ENCODE measurements at regions not wholly inside any gene's neighbourhood (a gene's known extent, or its start where the extent isn't known, plus 50 kb on each side); places are given as distances from the start of the nearest gene placed in this dataset.

DNA sequence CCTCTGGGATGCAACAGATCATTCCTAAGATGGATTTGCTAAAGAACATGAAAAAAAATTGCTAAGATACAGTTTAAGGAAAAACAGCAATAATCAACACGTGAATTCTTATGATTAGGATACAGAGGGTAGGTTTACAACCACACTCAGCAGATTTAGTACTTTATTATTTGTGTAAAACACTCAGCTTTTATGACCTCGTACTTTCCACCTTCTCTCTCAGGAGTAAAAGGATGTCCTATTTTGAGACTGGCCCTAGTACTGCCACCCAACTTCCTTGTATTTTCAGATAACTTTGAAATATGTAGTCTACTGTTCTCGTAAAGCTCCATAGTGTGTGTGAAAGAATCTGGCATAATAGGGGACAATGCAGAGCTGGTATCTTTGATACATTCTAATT lies 186.1 kb downstream of the ARL4A start:
- H3K27ac ChIP-seq (ENCODE audit: low read length), result no peak overlapping the region
- no peaks in the 10 kb centered on the region for H3K9me3 ChIP-seq (replicated peaks; ENCODE audit: control insufficient read depth, low read depth, low read length)
- DNase-seq, result no peak
- H3K4me1 ChIP-seq (ENCODE audit: control insufficient read depth, insufficient read depth, low read length), result no peaks in the 10 kb centered on the region
- H3K36me3 ChIP-seq (ENCODE audit: control insufficient read depth, insufficient read depth, low read length), result no peaks in the 10 kb centered on the region
- H3K4me3 ChIP-seq (ENCODE audit: low read length), result no peak overlapping the region
- H3K27me3 ChIP-seq (ENCODE audit: control insufficient read depth, insufficient read depth, low read length), result no peaks in the 10 kb centered on the region
- WGBS (ENCODE audit: insufficient coverage), result no CpG with 5 or more reads among the region's 3 CpGs

DNA sequence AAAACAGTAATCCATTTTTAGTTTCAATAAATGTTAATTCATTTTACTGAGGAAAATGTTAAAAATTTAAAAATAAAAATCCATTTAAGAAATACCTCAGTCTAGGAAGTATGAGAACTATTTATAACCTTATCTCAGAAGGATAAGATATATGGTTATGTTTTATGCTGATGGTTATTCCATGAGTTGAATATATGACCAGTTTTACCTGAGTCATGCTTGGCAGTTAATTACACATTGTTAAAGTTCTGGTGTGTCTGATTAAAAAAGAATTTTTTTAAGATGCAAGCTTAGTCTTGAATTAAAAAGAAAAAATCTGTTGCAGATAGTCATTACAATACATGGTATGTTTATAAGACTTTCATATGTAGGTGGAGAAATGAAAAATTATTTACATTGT lies 191.7 kb downstream of the ARL4A start:
- no peak for DNase-seq
- no peaks in the 10 kb centered on the region for H3K9me3 ChIP-seq (replicated peaks; ENCODE audit: control insufficient read depth, low read depth, low read length)
- H3K27me3 ChIP-seq (ENCODE audit: control insufficient read depth, insufficient read depth, low read length), result no peaks in the 10 kb centered on the region
- no peak overlapping the region for H3K4me3 ChIP-seq (ENCODE audit: low read length)
- no peaks in the 10 kb centered on the region for H3K36me3 ChIP-seq (ENCODE audit: control insufficient read depth, insufficient read depth, low read length)
- no peaks in the 10 kb centered on the region for H3K4me1 ChIP-seq (ENCODE audit: control insufficient read depth, insufficient read depth, low read length)
- no peak overlapping the region for H3K27ac ChIP-seq (ENCODE audit: low read length)

DNA sequence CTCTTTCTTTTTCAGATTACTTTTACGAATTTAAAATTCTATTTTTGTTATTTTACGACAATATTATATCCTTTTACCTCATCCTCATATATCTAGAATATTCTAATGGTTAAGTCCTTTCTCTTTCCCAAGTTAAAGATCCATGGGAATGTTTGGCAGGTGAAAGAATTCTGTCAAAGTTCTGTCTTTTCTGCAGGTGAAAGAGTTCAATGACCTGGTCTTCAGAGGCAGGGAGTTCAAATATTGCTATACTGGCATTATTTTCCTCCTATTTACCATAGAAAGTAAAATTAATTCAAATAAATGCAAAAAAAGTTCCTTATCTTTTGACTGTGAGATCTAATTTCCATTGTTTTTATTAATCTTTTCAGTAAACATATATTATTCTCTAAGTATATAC lies 194.3 kb downstream of the ARL4A start:
- WGBS (ENCODE audit: insufficient coverage), result no CpG with 5 or more reads among the region's 2 CpGs
- Histone ChIP-seq H3K4me1 (ENCODE audit: control insufficient read depth, insufficient read depth, low read length) (no peaks in the 10 kb centered on the region), H3K27me3 (ENCODE audit: control insufficient read depth, insufficient read depth, low read length) (no peaks in the 10 kb centered on the region), H3K9me3 (replicated peaks; ENCODE audit: control insufficient read depth, low read depth, low read length) (no peaks in the 10 kb centered on the region), H3K36me3 (ENCODE audit: control insufficient read depth, insufficient read depth, low read length) (no peaks in the 10 kb centered on the region), H3K27ac (ENCODE audit: low read length) (no peak overlapping the region), H3K4me3 (ENCODE audit: low read length) (no peak overlapping the region)
- no peak for DNase-seq

DNA sequence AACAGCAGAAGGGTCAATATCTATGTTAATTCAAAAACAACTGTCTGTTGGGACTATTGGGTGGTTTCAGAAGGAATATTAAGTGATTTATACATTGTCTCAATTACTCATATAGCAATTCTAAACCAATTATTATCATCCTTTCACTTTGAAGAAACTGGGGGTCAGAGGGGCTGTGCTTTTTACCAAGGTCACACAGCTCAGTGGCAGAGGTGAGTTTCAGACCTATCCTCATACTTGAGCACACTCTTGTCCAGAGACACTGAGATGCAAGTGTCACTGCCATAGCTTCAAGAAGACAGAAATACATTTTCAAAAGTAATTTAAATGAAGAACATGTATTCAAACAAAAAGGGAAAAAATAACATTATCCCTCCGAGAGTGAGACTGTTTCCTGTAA lies 195.3 kb downstream of the ARL4A start:
- Histone ChIP-seq H3K4me3 (ENCODE audit: low read length) (no peak overlapping the region), H3K36me3 (ENCODE audit: control insufficient read depth, insufficient read depth, low read length) (no peaks in the 10 kb centered on the region), H3K27me3 (ENCODE audit: control insufficient read depth, insufficient read depth, low read length) (no peaks in the 10 kb centered on the region), H3K9me3 (replicated peaks; ENCODE audit: control insufficient read depth, low read depth, low read length) (no peaks in the 10 kb centered on the region), H3K27ac (ENCODE audit: low read length) (no peak overlapping the region), H3K4me1 (ENCODE audit: control insufficient read depth, insufficient read depth, low read length) (no peaks in the 10 kb centered on the region)
- no peak for DNase-seq
- no CpG with 5 or more reads among the region's 1 CpG for WGBS (ENCODE audit: insufficient coverage)

DNA sequence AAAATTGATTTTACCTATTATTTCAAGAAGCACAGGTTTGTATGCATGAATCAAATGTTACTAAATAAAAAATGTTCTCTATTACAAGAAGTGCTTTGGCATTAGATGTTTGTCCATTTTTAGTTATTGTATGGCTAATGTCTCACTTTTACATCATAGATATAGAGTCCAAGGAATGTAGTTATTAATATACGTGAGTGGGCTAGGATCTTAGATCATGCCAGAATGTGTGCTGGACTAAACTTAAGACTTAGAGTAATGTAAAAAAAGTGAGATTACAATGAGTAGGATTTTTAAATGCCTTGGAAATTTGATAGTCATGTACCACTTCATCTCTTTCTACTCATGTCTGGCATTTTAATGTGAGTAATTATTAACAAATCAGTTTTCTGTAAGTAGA lies 196.6 kb downstream of the ARL4A start:
- no peaks in the 10 kb centered on the region for H3K36me3 ChIP-seq (ENCODE audit: control insufficient read depth, insufficient read depth, low read length)
- no peaks in the 10 kb centered on the region for H3K27me3 ChIP-seq (ENCODE audit: control insufficient read depth, insufficient read depth, low read length)
- no peaks in the 10 kb centered on the region for H3K9me3 ChIP-seq (replicated peaks; ENCODE audit: control insufficient read depth, low read depth, low read length)
- no peak overlapping the region for H3K4me3 ChIP-seq (ENCODE audit: low read length)
- no peak overlapping the region for H3K27ac ChIP-seq (ENCODE audit: low read length)
- WGBS (ENCODE audit: insufficient coverage), result no CpG with 5 or more reads among the region's 1 CpG
- DNase-seq, result peak; percentile 47
- no peaks in the 10 kb centered on the region for H3K4me1 ChIP-seq (ENCODE audit: control insufficient read depth, insufficient read depth, low read length)

DNA sequence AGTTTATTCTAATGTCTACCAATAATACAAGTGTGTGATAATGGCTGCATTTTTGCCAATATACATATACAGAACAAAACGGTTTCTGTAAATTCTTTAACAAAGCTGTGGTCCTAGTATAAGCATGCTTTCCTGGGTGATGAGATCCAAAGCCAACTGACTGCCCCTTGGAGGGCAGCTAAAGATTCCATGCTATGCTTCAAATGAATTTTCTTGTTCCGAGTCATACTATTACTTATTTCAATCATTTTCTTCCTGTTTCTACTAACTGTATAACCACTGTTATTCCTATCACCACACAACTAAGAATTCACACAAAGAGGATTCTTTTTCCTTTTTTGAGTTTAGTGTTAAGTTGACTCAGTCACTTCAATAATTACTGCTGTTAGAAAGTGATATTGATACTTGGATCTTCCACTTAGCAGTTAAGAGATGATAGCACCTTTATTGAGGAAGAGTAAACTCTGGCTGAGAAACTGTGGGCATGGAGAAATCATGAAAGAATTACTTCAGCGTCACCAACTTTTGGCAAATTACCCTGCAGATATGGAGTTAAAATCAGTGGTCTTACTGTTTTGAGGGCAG lies 197.5 kb downstream of the ARL4A start:
- Histone ChIP-seq H3K27me3 (ENCODE audit: control insufficient read depth, insufficient read depth, low read length) (no peaks in the 10 kb centered on the region), H3K4me3 (ENCODE audit: low read length) (no peak overlapping the region), H3K4me1 (ENCODE audit: control insufficient read depth, insufficient read depth, low read length) (no peaks in the 10 kb centered on the region), H3K36me3 (ENCODE audit: control insufficient read depth, insufficient read depth, low read length) (no peaks in the 10 kb centered on the region), H3K9me3 (replicated peaks; ENCODE audit: control insufficient read depth, low read depth, low read length) (no peaks in the 10 kb centered on the region), H3K27ac (ENCODE audit: low read length) (no peak overlapping the region)
- no peak for DNase-seq
- WGBS (ENCODE audit: insufficient coverage), result no CpG with 5 or more reads among the region's 3 CpGs

DNA sequence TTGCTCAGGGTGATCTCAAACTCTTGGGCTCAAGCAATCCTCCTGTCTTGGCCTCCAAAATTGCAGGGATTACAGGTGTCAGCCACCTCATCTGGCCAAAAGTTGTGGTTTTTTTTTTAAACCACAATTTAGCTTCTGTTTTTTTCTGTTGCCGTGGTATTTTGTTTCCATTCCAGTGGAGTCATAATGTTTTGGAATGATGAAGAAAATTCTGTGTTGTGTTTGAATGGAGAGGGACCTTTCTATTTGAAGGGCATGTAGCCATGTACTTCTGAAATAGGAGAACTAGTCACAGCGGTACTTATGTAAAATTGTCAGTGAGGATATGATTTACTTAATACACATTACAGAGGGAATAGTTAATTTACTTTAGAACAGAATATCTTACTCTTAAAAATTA lies 201.3 kb downstream of the ARL4A start:
- WGBS (ENCODE audit: insufficient coverage), result no CpG with 5 or more reads among the region's 2 CpGs
- peak; percentile 84 for DNase-seq
- no peaks in the 10 kb centered on the region for H3K4me1 ChIP-seq (ENCODE audit: control insufficient read depth, insufficient read depth, low read length)
- no peaks in the 10 kb centered on the region for H3K36me3 ChIP-seq (ENCODE audit: control insufficient read depth, insufficient read depth, low read length)
- no peaks in the 10 kb centered on the region for H3K27me3 ChIP-seq (ENCODE audit: control insufficient read depth, insufficient read depth, low read length)
- H3K4me3 ChIP-seq (ENCODE audit: low read length), result no peak overlapping the region
- no peak overlapping the region for H3K27ac ChIP-seq (ENCODE audit: low read length)
- no peaks in the 10 kb centered on the region for H3K9me3 ChIP-seq (replicated peaks; ENCODE audit: control insufficient read depth, low read depth, low read length)

DNA sequence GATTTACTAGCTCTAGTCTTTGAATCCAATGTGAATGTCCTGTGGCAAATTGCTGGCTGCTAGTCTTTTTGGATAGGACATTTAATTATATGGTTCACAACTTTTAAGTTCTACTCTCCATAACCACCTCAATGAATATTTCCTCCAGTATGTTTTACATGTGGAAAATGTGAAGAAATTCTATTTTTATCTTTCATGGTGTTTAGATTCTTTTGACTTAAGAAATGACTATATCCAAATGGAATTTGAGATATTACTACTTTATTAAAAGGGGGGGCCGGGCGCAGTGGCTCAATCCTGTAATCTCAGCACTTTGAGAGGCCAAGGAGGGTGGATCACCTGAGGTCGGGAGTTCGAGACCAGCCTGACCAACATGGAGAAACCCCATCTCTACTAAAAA lies 202.0 kb downstream of the ARL4A start:
- H3K27me3 ChIP-seq (ENCODE audit: control insufficient read depth, insufficient read depth, low read length), result no peaks in the 10 kb centered on the region
- H3K27ac ChIP-seq (ENCODE audit: low read length), result no peak overlapping the region
- H3K36me3 ChIP-seq (ENCODE audit: control insufficient read depth, insufficient read depth, low read length), result no peaks in the 10 kb centered on the region
- H3K9me3 ChIP-seq (replicated peaks; ENCODE audit: control insufficient read depth, low read depth, low read length), result no peaks in the 10 kb centered on the region
- H3K4me3 ChIP-seq (ENCODE audit: low read length), result no peak overlapping the region
- no peaks in the 10 kb centered on the region for H3K4me1 ChIP-seq (ENCODE audit: control insufficient read depth, insufficient read depth, low read length)
- no CpG with 5 or more reads among the region's 4 CpGs for WGBS (ENCODE audit: insufficient coverage)
- DNase-seq, result peak; percentile 10

DNA sequence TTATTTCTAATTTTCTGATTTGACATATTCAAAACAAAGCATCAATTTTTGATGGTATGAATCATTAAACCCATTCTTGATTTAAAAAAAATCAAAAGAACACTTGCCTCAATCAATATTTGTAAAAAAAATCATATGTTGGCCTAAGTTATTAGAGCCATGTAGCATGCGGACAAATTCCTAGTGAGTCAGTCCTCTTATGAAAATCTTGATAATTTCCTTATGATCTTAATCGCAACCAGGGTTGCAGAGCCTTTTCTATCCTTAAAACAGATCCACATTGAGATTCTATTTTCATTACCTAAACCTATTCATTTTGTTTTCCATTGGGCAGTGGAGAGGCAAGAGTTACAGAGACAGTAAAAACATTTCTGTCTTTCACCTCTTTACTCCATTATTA lies 203.2 kb downstream of the ARL4A start:
- Histone ChIP-seq H3K27me3 (ENCODE audit: control insufficient read depth, insufficient read depth, low read length) (no peaks in the 10 kb centered on the region), H3K4me1 (ENCODE audit: control insufficient read depth, insufficient read depth, low read length) (no peaks in the 10 kb centered on the region), H3K27ac (ENCODE audit: low read length) (no peak overlapping the region), H3K36me3 (ENCODE audit: control insufficient read depth, insufficient read depth, low read length) (no peaks in the 10 kb centered on the region), H3K4me3 (ENCODE audit: low read length) (no peak overlapping the region), H3K9me3 (replicated peaks; ENCODE audit: control insufficient read depth, low read depth, low read length) (no peaks in the 10 kb centered on the region)
- no peak for DNase-seq
- no CpG with 5 or more reads among the region's 2 CpGs for WGBS (ENCODE audit: insufficient coverage)

DNA sequence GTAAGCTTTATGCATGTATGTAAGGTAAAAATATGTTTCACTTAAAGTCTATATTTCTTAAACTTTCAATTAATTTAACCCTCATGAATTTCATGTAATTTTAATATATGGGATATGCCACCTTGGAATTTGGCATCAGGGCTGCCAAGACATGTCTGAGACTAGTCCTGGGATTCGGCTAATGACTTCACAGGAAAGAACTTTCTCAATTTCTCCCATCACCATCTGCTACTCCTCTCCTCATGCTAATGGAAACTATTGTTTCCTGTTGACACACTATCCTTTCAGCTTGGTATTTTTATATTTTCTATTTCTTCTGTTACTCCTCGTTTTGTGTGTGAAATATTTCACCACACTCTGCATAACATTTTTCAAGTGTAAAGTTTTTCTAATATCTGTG lies 205.9 kb downstream of the ARL4A start:
- no peaks in the 10 kb centered on the region for H3K36me3 ChIP-seq (ENCODE audit: control insufficient read depth, insufficient read depth, low read length)
- no peaks in the 10 kb centered on the region for H3K9me3 ChIP-seq (replicated peaks; ENCODE audit: control insufficient read depth, low read depth, low read length)
- no peak overlapping the region for H3K4me3 ChIP-seq (ENCODE audit: low read length)
- DNase-seq, result no peak
- no CpG with 5 or more reads among the region's 2 CpGs for WGBS (ENCODE audit: insufficient coverage)
- H3K4me1 ChIP-seq (ENCODE audit: control insufficient read depth, insufficient read depth, low read length), result no peaks in the 10 kb centered on the region
- no peaks in the 10 kb centered on the region for H3K27me3 ChIP-seq (ENCODE audit: control insufficient read depth, insufficient read depth, low read length)
- H3K27ac ChIP-seq (ENCODE audit: low read length), result no peak overlapping the region

DNA sequence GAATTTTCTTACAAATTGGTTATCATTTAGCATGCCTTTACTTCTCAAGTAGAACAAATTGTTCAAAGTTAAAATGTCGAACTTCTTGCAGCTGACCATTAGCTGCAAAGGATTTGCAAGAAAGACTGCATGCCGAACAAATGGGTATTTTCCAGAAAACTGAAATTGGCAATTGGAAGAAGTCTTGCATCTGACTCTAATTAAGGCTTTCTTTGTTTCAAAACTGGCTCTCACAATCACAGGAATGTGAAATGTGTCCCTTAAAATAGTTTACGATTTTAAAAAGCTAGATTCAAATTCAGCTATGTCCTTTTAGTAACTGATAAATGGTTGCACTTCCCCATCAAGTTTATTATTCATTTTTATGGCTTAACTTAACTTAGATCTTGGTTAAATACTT lies 207.9 kb downstream of the ARL4A start:
- peak; percentile 4 for DNase-seq
- WGBS (ENCODE audit: insufficient coverage), result 40% methylated on average over 1 of the region's 3 CpGs
- no peaks in the 10 kb centered on the region for H3K27me3 ChIP-seq (ENCODE audit: control insufficient read depth, insufficient read depth, low read length)
- H3K9me3 ChIP-seq (replicated peaks; ENCODE audit: control insufficient read depth, low read depth, low read length), result no peaks in the 10 kb centered on the region
- no peak overlapping the region for H3K27ac ChIP-seq (ENCODE audit: low read length)
- H3K4me3 ChIP-seq (ENCODE audit: low read length), result no peak overlapping the region
- no peaks in the 10 kb centered on the region for H3K4me1 ChIP-seq (ENCODE audit: control insufficient read depth, insufficient read depth, low read length)
- no peaks in the 10 kb centered on the region for H3K36me3 ChIP-seq (ENCODE audit: control insufficient read depth, insufficient read depth, low read length)
